HFF-Myc (cell line): ENCODE measurements at regions not wholly inside any gene's neighbourhood (a gene's known extent, or its start where the extent isn't known, plus 50 kb on each side); places are given as distances from the start of the nearest gene placed in this dataset.

Source experiments
- DNase-seq: peaks from one replicate; pipeline ENCODE4 v3.0.0-alpha.2; 2011; ENCODE audit warnings: low read depth; ENCODE audit errors: extremely low read depth
- H3K4me3 ChIP-seq: replicated peaks from 2 replicates; pipeline ENCODE4 v1.5.1; 2011; ENCODE audit warnings: low read depth, mild to moderate bottlenecking, control low read depth, low read length
- CTCF ChIP-seq: IDR thresholded peaks from 2 replicates; pipeline ENCODE4 v1.5.1; 2012; ENCODE audit warnings: mild to moderate bottlenecking, low read depth, low read length, control low read depth; ENCODE audit errors: missing control alignments

- H3K4me3 ChIP-seq: no peak overlapping the region
- DNase-seq: no peak
- no peak for TF ChIP-seq CTCF
Observed at GRCh38 chr20:62561182-62561581, 81.1 kb upstream of the SLCO4A1 start.

GRCh38 chr20:62561948-62562347 is 80.4 kb upstream of the SLCO4A1 start:
- no peak for DNase-seq
- no peak for TF ChIP-seq CTCF
- H3K4me3 ChIP-seq: no peak overlapping the region

- H3K4me3 ChIP-seq: no peak overlapping the region
- TF ChIP-seq CTCF: no peak
- DNase-seq: no peak
Observed at GRCh38 chr20:62562831-62563230, 79.5 kb upstream of the SLCO4A1 start.

- TF ChIP-seq CTCF: no peak
- H3K4me3 ChIP-seq: no peak overlapping the region
Observed at GRCh38 chr20:62563561-62563960, 78.7 kb upstream of the SLCO4A1 start.

GRCh38 chr20:62564456-62565245 is 77.7 kb upstream of the SLCO4A1 start:
- no peak for TF ChIP-seq CTCF
- H3K4me3 ChIP-seq: no peak overlapping the region
- DNase-seq: no peak

More at GRCh38 chr20:62563561-62563960, 78.7 kb upstream of the SLCO4A1 start:
- no peak for DNase-seq

GRCh38 chr20:62566266-62566665 is 76.0 kb upstream of the SLCO4A1 start:
- H3K4me3 ChIP-seq: no peak overlapping the region
- no peak for TF ChIP-seq CTCF
- DNase-seq: no peak

GRCh38 chr20:62566771-62567170 is 75.5 kb upstream of the SLCO4A1 start:
- TF ChIP-seq CTCF: no peak
- DNase-seq: no peak

More at GRCh38 chr20:62566771-62567170, 75.5 kb upstream of the SLCO4A1 start:
- no peak overlapping the region for H3K4me3 ChIP-seq
